GM23248 (cell line): ENCODE measurements at regions not wholly inside any gene's neighbourhood (a gene's known extent, or its start where the extent isn't known, plus 50 kb on each side); places are given as distances from the start of the nearest gene placed in this dataset.

ENCODE experiments used
- DNase-seq: peaks from one replicate; pipeline ENCODE4 v3.0.0-alpha.2; 2015
- H2AFZ ChIP-seq: fragments of 200-600 bp; sonication (generic); 2 replicates; pipeline ENCODE4 v1.6.1; 2016; ENCODE audit warnings: antibody characterized with exemption
- H3F3A ChIP-seq: fragments of 200-600 bp; sonication (generic); 2 replicates; pipeline ENCODE4 v1.6.1; 2016; ENCODE audit warnings: mild to moderate bottlenecking, antibody characterized with exemption, mixed run types; ENCODE audit not compliant: insufficient read depth
- H3K27ac ChIP-seq: fragments of 200-600 bp; sonication (generic); 2 replicates; pipeline ENCODE4 v1.5.1; 2016; ENCODE audit warnings: mild to moderate bottlenecking
- H3K27me3 ChIP-seq: fragments of 200-600 bp; sonication (generic); replicated peaks from 2 replicates; pipeline ENCODE4 v1.6.1; 2016; ENCODE audit warnings: mild to moderate bottlenecking; ENCODE audit not compliant: insufficient read depth
- H3K36me3 ChIP-seq: fragments of 200-600 bp; sonication (generic); 2 replicates; pipeline ENCODE4 v1.6.1; 2016; ENCODE audit warnings: low read depth, mild to moderate bottlenecking
- H3K4me1 ChIP-seq: fragments of 200-600 bp; sonication (generic); 2 replicates; pipeline ENCODE4 v1.6.1; 2016; ENCODE audit warnings: mild to moderate bottlenecking; ENCODE audit not compliant: insufficient read depth
- H3K4me2 ChIP-seq: fragments of 200-600 bp; sonication (generic); one replicate; pipeline ENCODE4 v1.6.1; 2016; ENCODE audit warnings: mild to moderate bottlenecking; ENCODE audit not compliant: unreplicated experiment
- H3K4me3 ChIP-seq: fragments of 200-600 bp; sonication (generic); 2 replicates; pipeline ENCODE4 v1.5.1; 2016; ENCODE audit warnings: mild to moderate bottlenecking
- H3K79me2 ChIP-seq: fragments of 200-600 bp; sonication (generic); 2 replicates; pipeline ENCODE4 v1.6.1; 2016; ENCODE audit warnings: mild to moderate bottlenecking; ENCODE audit not compliant: insufficient read depth
- H3K9ac ChIP-seq: fragments of 200-600 bp; sonication (generic); 2 replicates; pipeline ENCODE4 v1.6.1; 2016; ENCODE audit warnings: mild to moderate bottlenecking
- H3K9me2 ChIP-seq: fragments of 200-600 bp; sonication (generic); 2 replicates; pipeline ENCODE4 v1.6.1; 2016; ENCODE audit warnings: mixed run types, mild to moderate bottlenecking, moderate library complexity; ENCODE audit not compliant: insufficient read depth
- H3K9me3 ChIP-seq: fragments of 200-600 bp; sonication (generic); one replicate; pipeline ENCODE4 v1.6.1; 2017; ENCODE audit warnings: low read depth
- H4K20me1 ChIP-seq: fragments of 200-600 bp; sonication (generic); 2 replicates; pipeline ENCODE4 v1.6.0; 2016; ENCODE audit not compliant: insufficient read depth
- EZH2 ChIP-seq: fragments of 200-600 bp; sonication (generic); IDR thresholded peaks from 2 replicates; pipeline ENCODE4 v1.6.1; 2018; ENCODE audit warnings: antibody characterized with exemption, mild to moderate bottlenecking; ENCODE audit not compliant: insufficient read depth, poor library complexity, severe bottlenecking
- EZH2phosphoT487 ChIP-seq: fragments of 200-600 bp; sonication (generic); IDR thresholded peaks from 2 replicates; pipeline ENCODE4 v1.6.1; 2018; ENCODE audit warnings: antibody characterized with exemption, moderate library complexity, mild to moderate bottlenecking, low read depth; ENCODE audit not compliant: insufficient read depth
- WGBS, 2 experiments: methylation state at CpG; one replicate each; pipeline ENCODE4 v1.1.6; 2015 to 2017; ENCODE audit warnings: low lambda C conversion rate in 2 of 2, low coverage in 1 of 2; ENCODE audit errors: missing lambda C conversion rate in 2 of 2; 5-methylcytosine and 5-hydroxymethylcytosine counted together
- in situ Hi-C: fragments of 300-500 bp; cut with MboI; formaldehyde crosslinking; loops from 2 replicates; pipeline ENCODE4 v1.15.0; 2020

- Histone ChIP-seq H3K4me2 (no peak overlapping the region), H3K4me1 (no peaks in the 10 kb centered on the region), H3K4me3 (no peak overlapping the region), H3K27ac (no peak overlapping the region), H4K20me1 (no peaks in the 10 kb centered on the region), H3K9ac (no peak overlapping the region), H2AFZ (no peak overlapping the region), H3F3A (no peaks in the 10 kb centered on the region), H3K9me3 (no peaks in the 10 kb centered on the region), H3K79me2 (no peaks in the 10 kb centered on the region), H3K27me3 (no peaks in the 10 kb centered on the region), H3K36me3 (no peaks in the 10 kb centered on the region), H3K9me2 (0 out of 2 replicates have a peak, but pooled peaks cover 4% of the 10 kb centered on the region)
- DNase-seq, result no peak
- WGBS, 2 experiments, result 0 to 2% methylated on average over 1 of the region's 1 CpG
- in situ Hi-C loops, result no loop called here
- TF ChIP-seq EZH2phosphoT487 (no peak), EZH2 (no peak)
Measured at GRCh38 chr18:41025666-41026065, 929.4 kb upstream of the PIK3C3 start.

- Histone ChIP-seq H3K4me3 (no peak overlapping the region), H3K27me3 (no peaks in the 10 kb centered on the region), H3K27ac (no peak overlapping the region), H3F3A (no peaks in the 10 kb centered on the region), H3K9me3 (no peaks in the 10 kb centered on the region), H3K36me3 (no peaks in the 10 kb centered on the region), H4K20me1 (no peaks in the 10 kb centered on the region), H3K4me1 (no peaks in the 10 kb centered on the region), H3K79me2 (no peaks in the 10 kb centered on the region), H3K9me2 (0 out of 2 replicates have a peak, but pooled peaks cover 4% of the 10 kb centered on the region), H3K9ac (no peak overlapping the region), H3K4me2 (no peak overlapping the region), H2AFZ (no peak overlapping the region)
- in situ Hi-C loops, result no loop called here
- 56 to 62% methylated on average over 2 of the region's 2 CpGs for WGBS, 2 experiments
- no peak for TF ChIP-seq EZH2phosphoT487
- TF ChIP-seq EZH2, result no peak
- DNase-seq, result no peak
Measured at GRCh38 chr18:41024792-41025191, 930.2 kb upstream of the PIK3C3 start.

GRCh38 chr18:41022484-41022883 lies 932.5 kb upstream of the PIK3C3 start:
- H3K4me1 ChIP-seq, result no peaks in the 10 kb centered on the region
- 2 to 3% methylated on average over 4 of the region's 4 CpGs for WGBS, 2 experiments
- H3K4me3 ChIP-seq, result no peak overlapping the region
- no peak for TF ChIP-seq EZH2
- TF ChIP-seq EZH2phosphoT487, result no peak
- no peak overlapping the region for H3K27ac ChIP-seq
- no peak for DNase-seq
- no peaks in the 10 kb centered on the region for H3F3A ChIP-seq
- H3K27me3 ChIP-seq, result no peaks in the 10 kb centered on the region
- H3K79me2 ChIP-seq, result no peaks in the 10 kb centered on the region
- H4K20me1 ChIP-seq, result no peaks in the 10 kb centered on the region
- H3K9me2 ChIP-seq, result 0 out of 2 replicates have a peak, but pooled peaks cover 4% of the 10 kb centered on the region
- H3K9me3 ChIP-seq, result peaks cover 5% of the 10 kb centered on the region
- in situ Hi-C loops, result no loop called here
- no peak overlapping the region for H2AFZ ChIP-seq
- no peaks in the 10 kb centered on the region for H3K36me3 ChIP-seq
- no peak overlapping the region for H3K4me2 ChIP-seq
- H3K9ac ChIP-seq, result no peak overlapping the region

- no peak overlapping the region for H3K9ac ChIP-seq
- no peak overlapping the region for H3K4me3 ChIP-seq
- 7 to 12% methylated on average over 3 of the region's 3 CpGs for WGBS, 2 experiments
- H3K9me2 ChIP-seq, result 0 out of 2 replicates have a peak, but pooled peaks cover under 1% of the 10 kb centered on the region
- H2AFZ ChIP-seq, result no peak overlapping the region
- no peaks in the 10 kb centered on the region for H3K27me3 ChIP-seq
- no peaks in the 10 kb centered on the region for H3K4me1 ChIP-seq
- no peaks in the 10 kb centered on the region for H3K36me3 ChIP-seq
- H3K9me3 ChIP-seq, result peaks cover 5% of the 10 kb centered on the region
- H3F3A ChIP-seq, result no peaks in the 10 kb centered on the region
- DNase-seq, result no peak
- no peaks in the 10 kb centered on the region for H3K79me2 ChIP-seq
- H3K4me2 ChIP-seq, result no peak overlapping the region
- TF ChIP-seq EZH2phosphoT487, result no peak
- no peak for TF ChIP-seq EZH2
- in situ Hi-C loops, result no loop called here
- H4K20me1 ChIP-seq, result no peaks in the 10 kb centered on the region
- no peak overlapping the region for H3K27ac ChIP-seq
Measured at GRCh38 chr18:41021089-41021488, 933.9 kb upstream of the PIK3C3 start.

- no peak for DNase-seq
- Histone ChIP-seq H3K9me3 (no peaks in the 10 kb centered on the region), H3K4me2 (no peak overlapping the region), H3K9me2 (peaks cover 5% of the 10 kb centered on the region; the same call in 1 of the 2 replicates), H4K20me1 (no peaks in the 10 kb centered on the region), H3F3A (no peaks in the 10 kb centered on the region), H3K27me3 (no peaks in the 10 kb centered on the region; the same call in 1 of the 2 replicates), H3K4me1 (no peaks in the 10 kb centered on the region), H3K79me2 (no peaks in the 10 kb centered on the region), H3K9ac (no peak overlapping the region), H3K27ac (no peak overlapping the region), H3K36me3 (no peaks in the 10 kb centered on the region), H2AFZ (no peak overlapping the region), H3K4me3 (no peak overlapping the region)
- 59 to 63% methylated on average over 1 of the region's 1 CpG for WGBS, 2 experiments
- in situ Hi-C loops, result no loop called here
- TF ChIP-seq EZH2phosphoT487, result no peak
- no peak for TF ChIP-seq EZH2
Measured at GRCh38 chr18:41012194-41012593, 942.8 kb upstream of the PIK3C3 start.
